Smooth muscle cell (in vitro differentiated cells): ENCODE measurements at regions not wholly inside any gene's neighbourhood (a gene's known extent, or its start where the extent isn't known, plus 50 kb on each side); places are given as distances from the start of the nearest gene placed in this dataset.

ENCODE experiments used
- DNase-seq: peaks from one replicate; lab custom pipeline; 2025; ENCODE audit not compliant: unreplicated experiment; lab: John Stamatoyannopoulos, UW
- H2AFZ ChIP-seq: fragments of 200-600 bp; sonication (generic); 2 replicates; pipeline ENCODE4 v1.6.0; 2016; ENCODE audit warnings: antibody characterized with exemption, low read depth, mild to moderate bottlenecking
- H3F3A ChIP-seq: fragments of 200-600 bp; sonication (generic); 2 replicates; pipeline ENCODE4 v1.6.0; 2017; ENCODE audit warnings: antibody characterized with exemption, low read depth
- H3K27ac ChIP-seq: fragments of 200-600 bp; sonication (generic); 2 replicates; pipeline ENCODE4 v1.5.1; 2016; ENCODE audit warnings: low read depth, mild to moderate bottlenecking
- H3K27me3 ChIP-seq: fragments of 200-600 bp; sonication (generic); 2 replicates; pipeline ENCODE4 v1.6.1; 2016; ENCODE audit warnings: low read depth, mild to moderate bottlenecking
- H3K36me3 ChIP-seq: fragments of 200-600 bp; sonication (generic); 2 replicates; pipeline ENCODE4 v1.5.1; 2016; ENCODE audit warnings: low read depth
- H3K4me1 ChIP-seq: fragments of 200-600 bp; sonication (generic); 2 replicates; pipeline ENCODE4 v1.5.1; 2016; ENCODE audit warnings: low read depth
- H3K4me2 ChIP-seq: fragments of 200-600 bp; sonication (generic); 2 replicates; pipeline ENCODE4 v1.6.0; 2016; ENCODE audit warnings: mild to moderate bottlenecking
- H3K4me3 ChIP-seq: fragments of 200-600 bp; sonication (generic); 2 replicates; pipeline ENCODE4 v1.5.1; 2016; ENCODE audit warnings: mild to moderate bottlenecking
- H3K79me2 ChIP-seq: fragments of 200-600 bp; sonication (generic); 2 replicates; pipeline ENCODE4 v1.6.0; 2016; ENCODE audit warnings: low read depth, mild to moderate bottlenecking
- H3K9ac ChIP-seq: fragments of 200-600 bp; sonication (generic); 2 replicates; pipeline ENCODE4 v1.6.0; 2016; ENCODE audit warnings: low read depth
- H3K9me3 ChIP-seq: fragments of 200-600 bp; sonication (generic); replicated peaks from 2 replicates; pipeline ENCODE4 v1.5.1; 2016; ENCODE audit warnings: low read depth
- H4K20me1 ChIP-seq: fragments of 200-600 bp; sonication (generic); 2 replicates; pipeline ENCODE4 v1.6.0; 2016; ENCODE audit warnings: low read depth
- CTCF ChIP-seq: fragments of 200-600 bp; sonication (generic); IDR thresholded peaks from 2 replicates; pipeline ENCODE4 v1.5.1; 2017; ENCODE audit warnings: borderline replicate concordance, mild to moderate bottlenecking, antibody characterized with exemption; ENCODE audit not compliant: insufficient read depth, poor library complexity, severe bottlenecking
- WGBS: methylation state at CpG from one replicate; pipeline ENCODE4 v1.1.7; 2016; ENCODE audit warnings: low lambda C conversion rate; 5-methylcytosine and 5-hydroxymethylcytosine counted together

GRCh38 chr4:187366530-187366929, 629.0 kb upstream of the ZFP42 start:
- no peak overlapping the region for H3K4me2 ChIP-seq
- H3K27me3 ChIP-seq, result no peaks in the 10 kb centered on the region
- no peak for TF ChIP-seq CTCF
- DNase-seq, result no peak
- H3K79me2 ChIP-seq, result no peaks in the 10 kb centered on the region
- H3K9me3 ChIP-seq, result no peaks in the 10 kb centered on the region
- H3K27ac ChIP-seq, result no peak overlapping the region
- 97% methylated on average over 3 of the region's 3 CpGs for WGBS
- no peaks in the 10 kb centered on the region for H3K4me1 ChIP-seq
- H3F3A ChIP-seq, result no peaks in the 10 kb centered on the region
- no peak overlapping the region for H3K4me3 ChIP-seq
- no peak overlapping the region for H2AFZ ChIP-seq
- no peaks in the 10 kb centered on the region for H3K36me3 ChIP-seq
- no peaks in the 10 kb centered on the region for H4K20me1 ChIP-seq
- H3K9ac ChIP-seq, result no peak overlapping the region

GRCh38 chr4:187370918-187371317, 624.7 kb upstream of the ZFP42 start:
- no peaks in the 10 kb centered on the region for H3K4me1 ChIP-seq
- no peaks in the 10 kb centered on the region for H3K36me3 ChIP-seq
- no peak overlapping the region for H3K27ac ChIP-seq

GRCh38 chr4:187378441-187378840, 617.1 kb upstream of the ZFP42 start:
- WGBS, result 95% methylated on average over 3 of the region's 3 CpGs
- no peak overlapping the region for H3K4me2 ChIP-seq
- H3K4me1 ChIP-seq, result no peaks in the 10 kb centered on the region

More at GRCh38 chr4:187370918-187371317, 624.7 kb upstream of the ZFP42 start:
- Histone ChIP-seq H3F3A (no peaks in the 10 kb centered on the region), H3K9ac (no peak overlapping the region), H3K9me3 (no peaks in the 10 kb centered on the region), H2AFZ (no peak overlapping the region), H3K4me3 (no peak overlapping the region), H4K20me1 (no peaks in the 10 kb centered on the region), H3K79me2 (no peaks in the 10 kb centered on the region), H3K27me3 (no peaks in the 10 kb centered on the region), H3K4me2 (no peak overlapping the region)
- DNase-seq, result no peak
- TF ChIP-seq CTCF, result no peak

More at GRCh38 chr4:187378441-187378840, 617.1 kb upstream of the ZFP42 start:
- no peaks in the 10 kb centered on the region for H4K20me1 ChIP-seq
- no peak overlapping the region for H3K27ac ChIP-seq
- no peak overlapping the region for H3K9ac ChIP-seq
- no peaks in the 10 kb centered on the region for H3K36me3 ChIP-seq
- no peak overlapping the region for H2AFZ ChIP-seq
- DNase-seq, result no peak
- H3K4me3 ChIP-seq, result no peak overlapping the region
- H3K27me3 ChIP-seq, result no peaks in the 10 kb centered on the region
- no peaks in the 10 kb centered on the region for H3K79me2 ChIP-seq
- no peaks in the 10 kb centered on the region for H3K9me3 ChIP-seq
- no peaks in the 10 kb centered on the region for H3F3A ChIP-seq
- TF ChIP-seq CTCF, result no peak
